ENCODE measurements at regions not wholly inside any gene's neighbourhood (a gene's known extent, or its start where the extent isn't known, plus 50 kb on each side); places are given as distances from the start of the nearest gene placed in this dataset.

- DNase-seq (ENCODE audit: low read depth) = no peak
Observed at GRCh38 chr4:125365731-125366130, 51.0 kb downstream of the FAT4 start.

DNA sequence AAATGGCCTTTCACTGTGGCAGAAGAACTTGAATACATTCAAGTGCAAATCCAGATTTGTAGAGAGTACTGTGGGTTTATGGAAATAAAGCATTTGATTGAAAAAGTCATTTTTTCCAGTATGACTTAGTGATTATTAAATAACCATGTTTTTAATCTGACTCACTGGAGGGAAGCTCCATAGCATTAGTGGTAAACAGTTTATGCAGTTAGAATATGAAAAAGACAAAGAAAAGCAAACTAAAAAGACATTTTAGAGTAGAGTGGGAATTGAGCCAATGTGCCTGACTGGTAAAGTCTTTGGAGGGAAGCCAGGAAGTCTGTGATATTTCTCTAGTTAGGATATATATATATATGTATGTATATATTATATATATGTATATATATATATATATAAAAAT is 53.4 kb downstream of the FAT4 start:
- DNase-seq (ENCODE audit: low read depth) = peak; percentile 19

DNA sequence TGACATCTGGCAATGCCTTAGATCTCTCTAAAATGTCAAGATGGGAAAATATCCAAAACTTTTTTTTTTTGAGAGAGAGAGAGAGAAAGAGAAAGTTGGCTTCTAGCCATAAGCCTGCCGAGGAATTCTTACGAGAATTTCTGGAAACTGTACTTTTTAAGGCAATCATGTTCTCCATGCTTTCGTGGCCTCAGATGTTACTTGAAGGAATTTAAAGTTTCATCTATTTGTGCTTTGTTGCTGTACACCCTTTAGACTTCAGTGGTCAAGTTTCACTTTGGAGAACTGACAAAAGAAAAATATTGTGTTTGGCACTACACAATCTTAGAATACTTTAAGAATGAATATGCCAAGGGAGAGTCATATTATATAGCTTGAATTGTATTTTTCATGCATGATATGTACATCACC is 53.9 kb downstream of the FAT4 start:
- DNase-seq (ENCODE audit: low read depth) = peak; percentile 54

- no peak for DNase-seq (ENCODE audit: low read depth)
Observed at GRCh38 chr4:125369098-125369497, 54.3 kb downstream of the FAT4 start.

- DNase-seq (ENCODE audit: low read depth) = no peak
Observed at GRCh38 chr4:125370478-125370877, 55.7 kb downstream of the FAT4 start.

- DNase-seq (ENCODE audit: low read depth) = no peak
Observed at GRCh38 chr4:125382995-125383394, 68.2 kb downstream of the FAT4 start.

GRCh38 chr4:125387770-125388169 is 73.0 kb downstream of the FAT4 start:
- no peak for DNase-seq (ENCODE audit: low read depth)

DNA sequence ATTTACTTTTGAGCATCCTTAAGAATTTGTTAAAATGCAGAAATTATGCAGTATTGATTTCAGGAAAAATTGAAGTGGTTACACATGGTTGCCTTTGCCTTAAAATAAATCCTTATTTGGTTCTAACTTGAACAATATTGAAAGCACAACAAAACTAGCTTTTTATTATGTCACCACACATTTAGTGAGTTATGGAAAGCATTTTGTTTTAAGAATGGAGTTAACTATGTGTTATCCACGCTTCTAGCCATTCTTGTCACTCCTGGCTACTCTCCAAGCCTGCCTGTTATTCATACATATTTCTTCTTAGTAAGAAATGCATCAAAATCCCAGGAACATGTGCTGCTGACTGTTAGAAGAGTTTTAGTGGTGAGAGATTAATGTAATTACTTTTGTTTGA is 73.9 kb downstream of the FAT4 start:
- DNase-seq (ENCODE audit: low read depth) = peak; percentile 39

DNA sequence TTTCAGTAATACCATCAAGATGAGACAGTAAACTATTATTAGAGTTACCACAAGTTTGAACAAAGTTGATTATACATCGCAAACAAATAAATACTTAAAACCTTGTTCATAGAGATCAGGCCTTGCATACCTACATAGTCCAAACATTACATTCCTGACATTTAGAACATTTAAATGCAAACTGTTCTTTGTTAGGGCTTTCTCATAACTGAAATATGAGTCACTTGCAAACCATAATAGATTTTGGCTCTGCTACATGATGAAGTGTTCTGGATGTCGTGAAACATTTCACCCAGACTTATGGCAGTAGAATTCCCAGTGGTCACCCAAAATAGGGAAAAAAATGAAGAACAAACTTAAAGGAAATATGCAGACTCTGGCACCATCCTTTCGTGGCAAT is 75.0 kb downstream of the FAT4 start:
- DNase-seq (ENCODE audit: low read depth) = peak; percentile 86

DNA sequence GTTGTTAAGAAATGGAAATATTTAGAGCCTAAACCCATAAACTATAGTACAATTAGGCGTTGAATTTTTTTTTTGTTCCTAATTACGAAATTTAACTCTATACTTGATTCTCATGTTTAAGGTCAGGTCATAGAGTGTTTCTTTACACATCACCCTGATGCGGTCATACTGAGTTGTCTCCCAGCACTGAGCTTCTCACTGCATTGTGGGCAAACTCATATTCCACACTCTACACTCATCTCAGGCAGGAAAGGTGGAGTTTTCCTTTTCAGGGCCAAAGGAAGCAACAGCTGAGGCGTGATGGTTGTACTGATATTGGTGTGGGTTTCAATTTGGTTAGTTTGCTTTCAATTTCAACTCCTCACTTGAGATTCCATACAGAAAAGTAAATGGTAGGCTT is 75.4 kb downstream of the FAT4 start:
- peak; percentile 79 for DNase-seq (ENCODE audit: low read depth)

- DNase-seq (ENCODE audit: low read depth) = no peak
Observed at GRCh38 chr4:125390727-125391126, 76.0 kb downstream of the FAT4 start.

DNA sequence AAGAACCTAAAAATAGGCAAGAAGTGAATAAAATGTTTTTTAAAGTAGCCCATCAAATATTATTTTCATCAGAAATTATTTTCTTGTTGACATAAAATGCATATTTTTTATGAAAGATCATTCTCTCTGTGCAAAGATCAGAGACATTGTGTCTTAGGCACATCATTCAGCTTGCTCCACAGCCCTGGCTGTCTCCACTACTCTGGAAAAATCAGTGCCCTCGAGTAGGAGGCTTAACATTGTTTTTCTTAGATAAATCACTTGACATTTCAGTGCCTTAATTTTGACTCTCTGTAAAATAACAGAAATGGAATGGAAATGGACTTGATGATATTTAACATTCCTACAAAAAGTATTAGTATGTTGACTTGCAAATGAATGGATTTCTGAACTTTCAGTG is 77.9 kb downstream of the FAT4 start:
- no peak for DNase-seq (ENCODE audit: low read depth)

DNA sequence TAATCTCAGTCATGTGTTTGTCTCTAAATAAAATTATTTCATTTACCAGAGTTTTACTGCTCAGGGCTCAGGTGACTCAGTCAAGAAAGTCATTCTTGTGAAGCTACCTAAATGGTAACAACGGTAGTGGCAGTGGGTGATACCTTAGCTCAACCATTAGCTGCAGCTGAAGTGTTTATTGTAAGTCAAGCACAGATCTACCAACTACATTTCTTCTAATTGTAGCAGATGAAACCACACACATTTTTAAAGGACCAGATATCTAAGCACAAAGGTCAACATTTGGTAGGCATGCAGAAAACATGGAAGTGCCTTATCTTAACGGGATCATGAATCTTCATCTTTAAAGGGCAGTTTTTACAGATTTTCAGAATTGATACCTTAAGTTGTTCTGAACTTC is 79.1 kb downstream of the FAT4 start:
- no peak for DNase-seq (ENCODE audit: low read depth)

DNA sequence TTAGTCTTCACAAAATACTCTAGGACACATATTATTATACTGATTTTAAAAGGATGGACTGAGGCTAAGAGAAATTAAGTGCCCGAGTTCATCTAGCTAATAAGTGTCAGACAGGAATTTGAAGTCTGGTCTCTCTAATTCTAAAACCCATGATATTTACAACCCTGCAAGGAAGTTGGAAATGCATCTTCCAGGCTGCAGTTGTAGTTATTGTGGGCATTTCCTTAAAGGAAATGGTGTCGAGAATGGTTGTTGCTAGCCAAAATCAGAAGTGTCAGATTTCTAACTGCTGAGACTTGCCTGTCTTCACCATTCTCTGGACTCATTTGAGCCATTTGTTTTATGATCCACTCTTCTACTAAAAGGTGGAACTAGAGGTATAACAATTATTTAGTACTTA is 82.5 kb downstream of the FAT4 start:
- DNase-seq (ENCODE audit: low read depth) = no peak

- no peak for DNase-seq (ENCODE audit: low read depth)
Observed at GRCh38 chr4:125398263-125399002, 83.7 kb downstream of the FAT4 start.

- DNase-seq (ENCODE audit: low read depth) = no peak
Observed at GRCh38 chr4:125400756-125401155, 86.0 kb downstream of the FAT4 start.

DNA sequence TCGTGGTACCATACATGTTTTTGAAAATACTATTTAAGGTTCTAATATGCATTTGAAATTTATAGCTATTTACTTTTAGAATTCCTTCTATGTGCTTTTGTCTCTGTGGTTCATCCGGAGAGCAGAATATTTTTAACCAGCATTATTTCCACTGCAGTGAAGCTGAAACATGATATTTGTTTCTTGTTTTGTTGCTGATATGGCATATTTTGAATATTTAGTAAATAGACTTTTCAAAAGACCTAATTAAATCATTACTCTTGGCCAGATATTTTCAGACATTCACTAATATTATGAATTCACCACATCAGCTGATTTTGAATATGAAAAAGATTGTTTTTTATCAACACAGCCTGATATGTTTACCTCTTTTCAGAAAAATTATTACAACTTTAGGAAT is 87.0 kb downstream of the FAT4 start:
- DNase-seq (ENCODE audit: low read depth) = no peak

- DNase-seq (ENCODE audit: low read depth) = no peak
Observed at GRCh38 chr4:125420526-125420925, 105.8 kb downstream of the FAT4 start.

DNA sequence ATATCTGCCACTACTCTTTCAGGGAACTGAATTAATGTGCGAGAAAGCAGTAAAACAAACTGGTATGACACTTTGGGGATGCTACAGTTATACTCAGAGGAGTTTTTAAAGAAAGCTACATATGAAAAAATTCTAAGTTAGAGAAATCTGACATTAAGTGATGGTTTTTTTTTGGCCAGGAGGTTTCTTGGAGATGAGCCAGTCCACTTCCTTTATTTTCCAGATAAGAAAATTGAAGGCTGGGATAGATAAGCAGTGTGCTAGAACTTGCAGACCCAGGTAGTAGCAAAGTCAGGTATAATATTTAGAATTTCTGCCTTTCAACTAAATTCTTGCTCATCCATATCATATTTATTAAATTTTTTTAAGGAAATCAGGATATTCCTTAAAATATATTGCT is 106.8 kb downstream of the FAT4 start:
- DNase-seq (ENCODE audit: low read depth) = peak; percentile 11

DNA sequence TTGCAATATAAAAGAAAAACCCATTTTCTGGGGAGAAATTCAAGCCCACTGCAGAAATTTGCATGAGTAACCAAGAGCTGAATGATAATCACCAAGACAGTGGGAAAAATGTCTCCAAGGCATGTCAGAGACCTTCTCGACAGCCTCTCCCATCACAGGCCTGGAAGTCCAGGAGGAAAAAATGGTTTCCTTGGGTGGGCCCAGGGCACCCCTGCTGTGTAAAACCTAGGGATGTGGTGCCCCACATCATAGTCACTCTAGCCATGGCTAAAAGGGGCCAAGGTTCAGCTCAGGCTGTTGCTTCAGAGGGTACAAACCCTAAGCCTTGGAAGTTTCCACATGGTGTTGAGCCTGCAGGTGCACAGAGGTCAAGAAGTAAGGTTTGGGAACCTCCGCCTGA is 108.4 kb downstream of the FAT4 start:
- DNase-seq (ENCODE audit: low read depth) = no peak

GRCh38 chr4:125428832-125429231 is 114.1 kb downstream of the FAT4 start:
- no peak for DNase-seq (ENCODE audit: low read depth)

- DNase-seq (ENCODE audit: low read depth) = no peak
Observed at GRCh38 chr4:125430086-125430485, 115.3 kb downstream of the FAT4 start.

- peak; percentile 39 for DNase-seq (ENCODE audit: low read depth)
Observed at GRCh38 chr4:125432078-125432477, 117.3 kb downstream of the FAT4 start.

DNA sequence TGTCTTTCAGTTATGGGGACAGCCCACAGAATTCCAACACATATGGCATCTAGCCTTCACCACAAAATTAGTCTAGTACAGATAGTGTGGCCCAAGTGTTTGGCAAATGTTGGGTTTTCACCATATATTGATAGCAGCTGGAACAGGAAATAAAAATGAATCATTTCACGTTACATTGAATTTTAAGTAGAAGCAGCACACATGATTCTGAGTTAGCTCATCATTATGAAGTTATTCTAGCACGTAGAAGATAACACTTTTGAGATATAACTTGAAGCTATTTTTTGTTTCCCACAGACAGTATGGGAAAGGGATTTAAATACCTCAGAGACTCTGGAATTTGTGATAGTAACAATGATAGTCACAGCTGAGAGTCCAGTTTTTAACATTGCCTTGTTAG is 118.7 kb downstream of the FAT4 start:
- DNase-seq (ENCODE audit: low read depth) = peak; percentile 26
